ENCODE measurements at regions not wholly inside any gene's neighbourhood (a gene's known extent, or its start where the extent isn't known, plus 50 kb on each side); places are given as distances from the start of the nearest gene placed in this dataset.

GRCh38 chr17:68783861-68784260, 171.3 kb downstream of the ABCA8 start:
- TF ChIP-seq CTCF (IDR thresholded peaks at IDR 0.05) (no peak), POLR2A (IDR thresholded peaks at IDR 0.05) (no peak)

Data from testis (tissue), 2 donors.